Bronchial epithelial cell (primary cell): ENCODE measurements at regions not wholly inside any gene's neighbourhood (a gene's known extent, or its start where the extent isn't known, plus 50 kb on each side); places are given as distances from the start of the nearest gene placed in this dataset.

ENCODE experiments used
- DNase-seq: peaks from one replicate; pipeline ENCODE4 v3.0.0-alpha.2; 2010; ENCODE audit warnings: low read depth
- FAIRE-seq: peaks from 2 replicates; lab custom pipeline; 2011; peaks lifted over from hg19 to GRCh38; lab: Jason Lieb, UNC
- H3K27me3 ChIP-seq: 2 replicates; pipeline ENCODE4 v1.5.1; 2011; ENCODE audit warnings: low read length; ENCODE audit not compliant: control insufficient read depth, insufficient read depth
- H3K36me3 ChIP-seq: 2 replicates; pipeline ENCODE4 v1.5.1; 2011; ENCODE audit warnings: low read length; ENCODE audit not compliant: control insufficient read depth, insufficient read depth
- H3K4me3 ChIP-seq: 2 replicates; pipeline ENCODE4 v1.5.1; 2011; ENCODE audit warnings: mild to moderate bottlenecking, low read depth, low read length, control low read depth
- TF ChIP-seq, protein P1 (sequence below): IDR thresholded peaks from 2 replicates; pipeline ENCODE4 v1.5.1; 2011; ENCODE audit warnings: mild to moderate bottlenecking, moderate library complexity, low read length, control low read depth, inconsistent platforms; ENCODE audit not compliant: insufficient read depth, severe bottlenecking

DNA sequence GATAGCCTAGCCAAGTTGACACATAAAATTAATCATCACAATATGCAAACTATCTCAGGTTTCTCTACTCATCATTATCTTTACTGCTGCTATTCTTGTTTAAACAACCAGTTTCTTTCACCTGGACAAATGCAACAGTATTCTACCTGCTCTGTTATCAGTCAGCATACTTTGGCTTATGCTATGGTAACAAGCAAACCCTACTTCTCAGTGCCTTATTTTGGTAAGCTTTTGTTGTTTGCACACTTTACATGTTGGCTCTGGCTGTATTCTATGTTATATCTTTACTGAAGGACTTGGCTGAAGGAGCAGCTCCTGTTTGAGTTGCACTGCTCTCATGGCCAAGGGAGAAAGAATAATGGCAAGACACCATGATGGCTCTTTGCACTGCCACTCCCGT, 463.1 kb downstream of the EPM2A start:
- H3K4me3 ChIP-seq = no peak overlapping the region
- TF ChIP-seq, protein P1, sequence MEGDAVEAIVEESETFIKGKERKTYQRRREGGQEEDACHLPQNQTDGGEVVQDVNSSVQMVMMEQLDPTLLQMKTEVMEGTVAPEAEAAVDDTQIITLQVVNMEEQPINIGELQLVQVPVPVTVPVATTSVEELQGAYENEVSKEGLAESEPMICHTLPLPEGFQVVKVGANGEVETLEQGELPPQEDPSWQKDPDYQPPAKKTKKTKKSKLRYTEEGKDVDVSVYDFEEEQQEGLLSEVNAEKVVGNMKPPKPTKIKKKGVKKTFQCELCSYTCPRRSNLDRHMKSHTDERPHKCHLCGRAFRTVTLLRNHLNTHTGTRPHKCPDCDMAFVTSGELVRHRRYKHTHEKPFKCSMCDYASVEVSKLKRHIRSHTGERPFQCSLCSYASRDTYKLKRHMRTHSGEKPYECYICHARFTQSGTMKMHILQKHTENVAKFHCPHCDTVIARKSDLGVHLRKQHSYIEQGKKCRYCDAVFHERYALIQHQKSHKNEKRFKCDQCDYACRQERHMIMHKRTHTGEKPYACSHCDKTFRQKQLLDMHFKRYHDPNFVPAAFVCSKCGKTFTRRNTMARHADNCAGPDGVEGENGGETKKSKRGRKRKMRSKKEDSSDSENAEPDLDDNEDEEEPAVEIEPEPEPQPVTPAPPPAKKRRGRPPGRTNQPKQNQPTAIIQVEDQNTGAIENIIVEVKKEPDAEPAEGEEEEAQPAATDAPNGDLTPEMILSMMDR = no peak
- FAIRE-seq (no peak), DNase-seq (peak; percentile 18)
- peaks cover 2% of the 10 kb centered on the region for H3K27me3 ChIP-seq
- H3K36me3 ChIP-seq = no peaks in the 10 kb centered on the region

DNA sequence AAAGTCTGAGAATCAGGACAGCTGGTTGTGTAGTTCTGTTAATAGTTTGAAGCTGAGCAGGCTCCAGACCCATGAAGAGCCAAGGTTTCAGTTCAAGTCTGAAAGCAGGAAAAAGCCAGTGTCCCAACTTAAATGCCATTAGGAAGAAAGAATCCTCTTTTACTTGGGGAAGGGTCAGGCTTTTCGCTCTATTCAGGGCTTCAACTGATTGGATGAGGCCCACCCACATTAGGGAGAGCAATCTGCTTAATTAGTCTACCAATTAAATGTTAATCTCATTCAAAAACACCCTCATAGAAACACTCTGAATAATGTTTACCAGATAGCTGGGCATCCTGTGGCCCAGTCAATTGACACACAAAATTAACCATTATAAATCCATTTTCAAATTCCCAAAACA, 462.2 kb downstream of the EPM2A start:
- TF ChIP-seq, protein P1 = no peak
- H3K4me3 ChIP-seq = no peak overlapping the region
- no peaks in the 10 kb centered on the region for H3K36me3 ChIP-seq
- FAIRE-seq = no peak
- DNase-seq = no peak
- H3K27me3 ChIP-seq = peaks cover 2% of the 10 kb centered on the region

DNA sequence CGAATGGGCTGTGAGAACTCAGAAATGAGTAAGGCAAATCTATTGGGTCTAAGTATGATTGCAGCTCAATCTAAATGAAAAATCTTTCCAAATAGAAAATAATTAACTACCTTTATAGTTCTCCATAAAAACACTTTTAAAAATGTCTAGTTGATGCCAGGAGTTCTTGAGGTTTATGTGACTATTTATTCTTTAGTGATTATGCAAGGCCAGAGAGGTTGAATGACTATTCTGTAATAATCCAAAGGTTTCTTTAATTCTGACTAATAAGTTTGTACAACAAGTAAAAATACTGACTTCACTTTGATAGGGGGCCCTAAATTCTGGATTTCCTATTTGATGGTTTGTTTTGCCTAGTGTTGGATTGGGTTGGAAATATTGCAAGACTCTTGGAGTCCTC, 461.2 kb downstream of the EPM2A start:
- Histone ChIP-seq H3K27me3 (peaks cover 2% of the 10 kb centered on the region), H3K4me3 (no peak overlapping the region), H3K36me3 (no peaks in the 10 kb centered on the region)
- TF ChIP-seq, protein P1 = no peak
- DNase-seq (no peak), FAIRE-seq (no peak)

DNA sequence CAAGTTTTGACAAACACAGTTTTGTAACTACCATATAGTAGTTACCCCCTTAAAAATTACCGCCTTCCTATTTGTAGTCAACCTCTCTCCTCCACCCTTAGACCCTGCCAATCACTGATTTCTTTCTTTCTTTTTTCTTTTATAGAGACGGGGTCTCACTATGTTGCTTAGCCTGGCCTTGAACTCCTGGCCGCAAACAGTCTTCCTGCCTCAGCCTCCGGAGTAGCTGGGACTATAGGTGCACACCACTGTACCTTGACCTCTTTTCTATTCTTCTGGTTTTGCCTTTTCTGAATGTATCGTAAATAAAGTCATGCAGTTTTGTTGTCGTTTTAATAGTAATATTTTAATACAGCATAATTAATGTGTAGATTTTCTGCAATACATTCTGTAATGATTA, 460.3 kb downstream of the EPM2A start:
- H3K36me3 ChIP-seq = no peaks in the 10 kb centered on the region
- peaks cover 2% of the 10 kb centered on the region for H3K27me3 ChIP-seq
- TF ChIP-seq, protein P1 = no peak
- FAIRE-seq (no peak), DNase-seq (no peak)
- no peak overlapping the region for H3K4me3 ChIP-seq

DNA sequence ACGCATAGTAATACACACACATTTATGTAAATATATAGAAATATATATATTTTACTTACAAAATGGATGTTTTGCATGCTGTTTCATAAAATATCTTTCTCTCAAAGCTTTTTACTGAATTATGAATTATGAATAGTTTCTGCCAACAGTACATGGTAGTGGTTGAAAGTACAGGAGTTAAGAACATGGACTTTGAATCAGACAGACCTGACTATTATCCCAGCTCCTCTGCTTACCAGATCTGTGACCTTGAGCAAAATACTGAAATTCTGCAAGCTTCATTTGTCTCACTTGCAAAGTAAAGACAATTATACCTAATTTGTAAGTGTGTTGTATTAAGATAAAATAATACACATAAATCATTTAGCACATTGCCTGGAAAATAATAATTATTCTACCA, 459.5 kb downstream of the EPM2A start:
- Histone ChIP-seq H3K36me3 (no peaks in the 10 kb centered on the region), H3K27me3 (peaks cover 2% of the 10 kb centered on the region), H3K4me3 (no peak overlapping the region)
- DNase-seq (no peak), FAIRE-seq (no peak)
- TF ChIP-seq, protein P1 = no peak

DNA sequence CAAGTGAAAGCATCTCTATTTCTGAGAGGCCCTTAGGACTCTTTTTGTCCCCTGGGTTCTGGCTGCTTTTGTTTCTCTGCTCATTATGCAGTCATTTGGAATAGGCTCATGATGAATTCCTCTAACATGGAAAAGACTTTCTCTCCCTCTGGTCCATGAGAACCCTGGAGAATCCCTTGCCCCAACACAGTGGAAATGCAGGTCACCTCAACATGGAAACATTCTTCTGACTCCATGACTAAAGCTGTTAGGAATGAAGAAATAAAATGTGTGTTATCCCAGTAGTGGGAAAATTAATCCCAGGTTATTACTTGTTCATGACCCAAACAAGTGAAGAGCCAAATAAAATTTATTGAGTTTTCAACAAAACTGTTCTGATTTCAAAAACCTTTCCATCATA, 458.6 kb downstream of the EPM2A start:
- FAIRE-seq (no peak), DNase-seq (no peak)
- Histone ChIP-seq H3K27me3 (peaks cover 2% of the 10 kb centered on the region), H3K36me3 (no peaks in the 10 kb centered on the region), H3K4me3 (no peak overlapping the region)
- TF ChIP-seq, protein P1 = no peak
